ENCODE measurements at regions not wholly inside any gene's neighbourhood (a gene's known extent, or its start where the extent isn't known, plus 50 kb on each side); places are given as distances from the start of the nearest gene placed in this dataset.

- Mint-ChIP-seq H3K9me3 (ENCODE audit: unreplicated experiment) (peaks cover 5% of the 10 kb centered on the region), H3K36me3 (ENCODE audit: unreplicated experiment) (no peaks in the 10 kb centered on the region), H3K27me3 (ENCODE audit: unreplicated experiment) (no peaks in the 10 kb centered on the region), H3K4me3 (ENCODE audit: unreplicated experiment) (no peak overlapping the region), H3K4me1 (ENCODE audit: unreplicated experiment) (no peaks in the 10 kb centered on the region), H3K27ac (ENCODE audit: unreplicated experiment) (no peak overlapping the region)
- DNase-seq (ENCODE audit: extremely low spot score, unreplicated experiment), result no peak
- TF ChIP-seq CTCF (IDR thresholded peaks at IDR 0.05), result no peak
Observed at GRCh38 chr2:16855183-16855582, 189.5 kb upstream of the CYRIA start.

GRCh38 chr2:16853088-16853487 is 187.5 kb upstream of the CYRIA start:
- Mint-ChIP-seq H3K4me1 (ENCODE audit: unreplicated experiment) (no peaks in the 10 kb centered on the region), H3K36me3 (ENCODE audit: unreplicated experiment) (no peaks in the 10 kb centered on the region), H3K27me3 (ENCODE audit: unreplicated experiment) (no peaks in the 10 kb centered on the region), H3K27ac (ENCODE audit: unreplicated experiment) (no peak overlapping the region), H3K9me3 (ENCODE audit: unreplicated experiment) (no peaks in the 10 kb centered on the region), H3K4me3 (ENCODE audit: unreplicated experiment) (no peak overlapping the region)
- no peak for TF ChIP-seq CTCF (IDR thresholded peaks at IDR 0.05)
- no peak for DNase-seq (ENCODE audit: extremely low spot score, unreplicated experiment)

GRCh38 chr2:16852651-16853050 is 187.0 kb upstream of the CYRIA start:
- H3K9me3 Mint-ChIP-seq (ENCODE audit: unreplicated experiment), result no peaks in the 10 kb centered on the region
- H3K27ac Mint-ChIP-seq (ENCODE audit: unreplicated experiment), result no peak overlapping the region
- no peaks in the 10 kb centered on the region for H3K4me1 Mint-ChIP-seq (ENCODE audit: unreplicated experiment)
- no peak overlapping the region for H3K4me3 Mint-ChIP-seq (ENCODE audit: unreplicated experiment)
- DNase-seq (ENCODE audit: extremely low spot score, unreplicated experiment), result no peak
- H3K27me3 Mint-ChIP-seq (ENCODE audit: unreplicated experiment), result no peaks in the 10 kb centered on the region
- H3K36me3 Mint-ChIP-seq (ENCODE audit: unreplicated experiment), result no peaks in the 10 kb centered on the region
- TF ChIP-seq CTCF (IDR thresholded peaks at IDR 0.05), result no peak

GRCh38 chr2:16851126-16851525 is 185.5 kb upstream of the CYRIA start:
- H3K27me3 Mint-ChIP-seq (ENCODE audit: unreplicated experiment), result no peaks in the 10 kb centered on the region
- peaks cover 2% of the 10 kb centered on the region for H3K9me3 Mint-ChIP-seq (ENCODE audit: unreplicated experiment)
- DNase-seq (ENCODE audit: extremely low spot score, unreplicated experiment), result no peak
- no peak for TF ChIP-seq CTCF (IDR thresholded peaks at IDR 0.05)
- no peaks in the 10 kb centered on the region for H3K4me1 Mint-ChIP-seq (ENCODE audit: unreplicated experiment)
- H3K27ac Mint-ChIP-seq (ENCODE audit: unreplicated experiment), result no peak overlapping the region
- no peak overlapping the region for H3K4me3 Mint-ChIP-seq (ENCODE audit: unreplicated experiment)
- H3K36me3 Mint-ChIP-seq (ENCODE audit: unreplicated experiment), result no peaks in the 10 kb centered on the region

- Mint-ChIP-seq H3K9me3 (ENCODE audit: unreplicated experiment) (peaks cover 12% of the 10 kb centered on the region), H3K27ac (ENCODE audit: unreplicated experiment) (no peak overlapping the region), H3K4me3 (ENCODE audit: unreplicated experiment) (no peak overlapping the region), H3K4me1 (ENCODE audit: unreplicated experiment) (no peaks in the 10 kb centered on the region), H3K36me3 (ENCODE audit: unreplicated experiment) (no peaks in the 10 kb centered on the region), H3K27me3 (ENCODE audit: unreplicated experiment) (no peaks in the 10 kb centered on the region)
- no peak for TF ChIP-seq CTCF (IDR thresholded peaks at IDR 0.05)
- DNase-seq (ENCODE audit: extremely low spot score, unreplicated experiment), result no peak
Observed at GRCh38 chr2:16840496-16841172, 175.0 kb upstream of the CYRIA start.

All from osteocyte (in vitro differentiated cells).